ENCODE measurements at regions not wholly inside any gene's neighbourhood (a gene's known extent, or its start where the extent isn't known, plus 50 kb on each side); places are given as distances from the start of the nearest gene placed in this dataset.

- TF ChIP-seq PAX5 (IDR thresholded peaks at IDR 0.05; ENCODE audit: insufficient read depth, low read length, severe bottlenecking): no peak
- no peak for TF ChIP-seq TAF1 (IDR thresholded peaks at IDR 0.05; ENCODE audit: low read depth, low read length)
Measured at GRCh38 chr10:129096065-129096984, 370.7 kb upstream of the MGMT start.

Measured in GM12891 (cell line).